HepG2 (cell line): ENCODE measurements at regions not wholly inside any gene's neighbourhood (a gene's known extent, or its start where the extent isn't known, plus 50 kb on each side); places are given as distances from the start of the nearest gene placed in this dataset.
A peak's percentile ranks its signal among the peaks of the same experiment; 100 is the strongest.

Experiments
- FOSL1 ChIP-seq: sonication (generic); formaldehyde crosslinking; IDR thresholded peaks from 2 replicates; pipeline ENCODE4 v1.9.0; 2021; ENCODE audit warnings: missing genetic modification reagents, borderline replicate concordance
- FOXA1 ChIP-seq, 2 experiments: fragments of 450-650 bp in 1 of 2; sonication (generic) in 1 of 2; formaldehyde crosslinking in 1 of 2; IDR thresholded peaks; 2 replicates each; pipeline versions ENCODE4 v1.4.0 to v1.6.1; 2016 to 2020; ENCODE audit warnings: missing genetic modification reagents in 1 of 2
- FOXJ3 ChIP-seq: sonication (generic); formaldehyde crosslinking; IDR thresholded peaks from 2 replicates; pipeline ENCODE4 v1.4.0; 2020; ENCODE audit warnings: missing genetic modification reagents, mild to moderate bottlenecking, borderline replicate concordance
- FOXK1 ChIP-seq: sonication (generic); formaldehyde crosslinking; IDR thresholded peaks from 2 replicates; pipeline ENCODE4 v1.4.0; 2020; ENCODE audit warnings: low read depth, missing genetic modification reagents, borderline replicate concordance
- GZF1 ChIP-seq: sonication (generic); formaldehyde crosslinking; IDR thresholded peaks from 2 replicates; pipeline ENCODE4 v1.5.1; 2020; ENCODE audit warnings: mild to moderate bottlenecking, missing genetic modification reagents
- HNF1A ChIP-seq, 2 experiments: sonication (generic) in 1 of 2; formaldehyde crosslinking in 1 of 2; IDR thresholded peaks; 2 replicates each; pipeline versions ENCODE4 v1.4.0 to v1.6.1; 2016 to 2020; ENCODE audit warnings: borderline replicate concordance in 1 of 2, low read depth in 1 of 2, mild to moderate bottlenecking in 1 of 2, missing genetic modification reagents in 1 of 2
- IRF9 ChIP-seq: sonication (generic); formaldehyde crosslinking; IDR thresholded peaks from 2 replicates; pipeline ENCODE4 v1.8.0; 2022; ENCODE audit warnings: missing genetic modification reagents, mild to moderate bottlenecking, borderline replicate concordance
- MEIS1 ChIP-seq: sonication (generic); formaldehyde crosslinking; IDR thresholded peaks from 2 replicates; pipeline ENCODE4 v1.9.0; 2021; ENCODE audit warnings: mild to moderate bottlenecking, missing genetic modification reagents, moderate library complexity, borderline replicate concordance
- PHB2 ChIP-seq: fragments of 450-650 bp; IDR thresholded peaks from 2 replicates; pipeline ENCODE4 v1.6.1; 2018; ENCODE audit not compliant: partially characterized antibody
- POGZ ChIP-seq: sonication (generic); formaldehyde crosslinking; IDR thresholded peaks from 2 replicates; pipeline ENCODE4 v1.4.0; 2020; ENCODE audit warnings: mild to moderate bottlenecking, missing genetic modification reagents
- ZNF232 ChIP-seq: sonication (generic); formaldehyde crosslinking; IDR thresholded peaks from 2 replicates; pipeline ENCODE4 v1.4.0; 2020; ENCODE audit warnings: missing genetic modification reagents, borderline replicate concordance
- ZNF253 ChIP-seq: sonication (generic); formaldehyde crosslinking; IDR thresholded peaks from 2 replicates; pipeline ENCODE4 v1.8.0; 2022; ENCODE audit warnings: mild to moderate bottlenecking, missing genetic modification reagents, borderline replicate concordance
- ZNF44 ChIP-seq: sonication (generic); formaldehyde crosslinking; IDR thresholded peaks from 2 replicates; pipeline ENCODE4 v1.5.1; 2020; ENCODE audit warnings: mild to moderate bottlenecking, missing genetic modification reagents
- ZNF484 ChIP-seq: sonication (generic); formaldehyde crosslinking; IDR thresholded peaks from 2 replicates; pipeline ENCODE4 v1.5.1; 2020; ENCODE audit warnings: mild to moderate bottlenecking, low read depth, missing genetic modification reagents, borderline replicate concordance
- ZNF598 ChIP-seq: sonication (generic); formaldehyde crosslinking; IDR thresholded peaks from 2 replicates; pipeline ENCODE4 v1.5.1; 2020; ENCODE audit warnings: mild to moderate bottlenecking, missing genetic modification reagents, borderline replicate concordance
- ZNF879 ChIP-seq: sonication (generic); formaldehyde crosslinking; IDR thresholded peaks from 2 replicates; pipeline ENCODE4 v1.8.1; 2023; ENCODE audit warnings: missing genetic modification reagents
- TF ChIP-seq, protein P1 (sequence below): sonication (generic); formaldehyde crosslinking; IDR thresholded peaks from 2 replicates; pipeline ENCODE4 v1.5.0; 2020; ENCODE audit warnings: missing genetic modification reagents
- TF ChIP-seq, protein P2 (sequence below): sonication (generic); formaldehyde crosslinking; IDR thresholded peaks from 2 replicates; pipeline ENCODE4 v1.8.1; 2023; ENCODE audit warnings: mild to moderate bottlenecking, moderate library complexity, missing genetic modification reagents

DNA sequence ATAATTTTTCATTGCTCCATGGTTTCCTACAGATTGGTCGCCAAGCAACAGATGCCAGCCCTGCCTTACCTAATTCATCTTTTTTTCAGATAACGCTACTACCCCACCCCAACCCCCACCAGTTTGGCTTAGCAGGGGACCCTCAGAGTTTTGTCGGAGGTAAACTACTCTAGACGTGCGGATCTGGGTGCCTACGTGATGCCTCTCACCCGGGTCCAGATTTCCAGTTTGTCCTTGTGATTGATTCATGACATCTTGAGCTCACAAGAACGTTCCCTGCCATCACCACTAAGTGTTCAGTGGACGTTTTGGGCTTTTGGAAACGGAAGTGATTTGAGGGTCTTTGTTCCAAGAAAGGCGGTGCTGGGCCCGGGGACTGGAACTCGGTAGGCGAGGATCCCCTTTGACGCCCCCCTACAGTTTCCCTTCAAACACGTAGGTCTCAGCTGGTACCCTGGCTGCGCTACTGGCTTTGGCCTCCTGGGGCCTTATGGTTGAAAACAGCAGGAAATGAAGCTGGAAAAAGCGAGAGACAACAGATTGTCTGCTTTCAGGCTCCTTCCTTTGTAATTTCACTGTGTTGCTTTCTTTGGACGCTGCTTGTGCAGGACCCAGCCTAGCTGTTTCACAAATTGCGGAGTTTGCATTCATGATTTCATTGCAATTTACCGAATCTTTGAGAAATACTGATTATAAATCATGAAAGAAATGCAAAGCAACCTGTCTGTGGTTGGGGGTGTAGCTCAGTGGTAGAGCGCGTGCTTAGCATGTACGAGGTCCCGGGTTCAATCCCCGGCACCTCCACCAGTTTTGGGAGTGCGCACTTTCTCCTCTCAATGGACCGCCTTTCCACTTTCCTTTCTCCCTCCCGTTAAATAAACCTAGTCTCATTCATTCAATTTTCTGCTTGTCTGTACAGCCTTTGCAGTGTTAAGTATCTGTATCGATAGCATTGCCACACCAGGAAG is 81.0 kb downstream of the GPX5 start (continued):
- TF ChIP-seq GZF1 (CRISPR knock-in tag) (no peak), POGZ (CRISPR knock-in tag) (no peak), PHB2 (no peak), ZNF484 (CRISPR knock-in tag) (no peak), FOXK1 (no peak), FOXA1 (IDR thresholded peaks at IDR 0.05) (no peak), FOXA1 (CRISPR knock-in tag; IDR thresholded peaks at IDR 0.05) (no peak), ZNF879 (CRISPR knock-in tag) (0 out of 2 replicates have a peak, but pooled peaks have one; percentile 15), FOSL1 (CRISPR knock-in tag) (no peak), HNF1A (IDR thresholded peaks at IDR 0.05; ENCODE audit: low read depth) (no peak), HNF1A (CRISPR knock-in tag; IDR thresholded peaks at IDR 0.05; ENCODE audit: borderline replicate concordance) (0 out of 2 replicates have a peak, but pooled peaks have one; percentile 25), ZNF44 (no peak), FOXJ3 (CRISPR knock-in tag) (no peak), MEIS1 (CRISPR knock-in tag) (0 out of 2 replicates have a peak, but pooled peaks have one; percentile 24), ZNF253 (no peak), IRF9 (CRISPR knock-in tag) (0 out of 2 replicates have a peak, but pooled peaks have one; percentile 31), ZNF598 (no peak), ZNF232 (CRISPR knock-in tag) (no peak; the same call in 1 of the 2 replicates)
- TF ChIP-seq, protein P1, sequence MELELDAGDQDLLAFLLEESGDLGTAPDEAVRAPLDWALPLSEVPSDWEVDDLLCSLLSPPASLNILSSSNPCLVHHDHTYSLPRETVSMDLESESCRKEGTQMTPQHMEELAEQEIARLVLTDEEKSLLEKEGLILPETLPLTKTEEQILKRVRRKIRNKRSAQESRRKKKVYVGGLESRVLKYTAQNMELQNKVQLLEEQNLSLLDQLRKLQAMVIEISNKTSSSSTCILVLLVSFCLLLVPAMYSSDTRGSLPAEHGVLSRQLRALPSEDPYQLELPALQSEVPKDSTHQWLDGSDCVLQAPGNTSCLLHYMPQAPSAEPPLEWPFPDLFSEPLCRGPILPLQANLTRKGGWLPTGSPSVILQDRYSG (CRISPR knock-in tag): no peak
- TF ChIP-seq, protein P2, sequence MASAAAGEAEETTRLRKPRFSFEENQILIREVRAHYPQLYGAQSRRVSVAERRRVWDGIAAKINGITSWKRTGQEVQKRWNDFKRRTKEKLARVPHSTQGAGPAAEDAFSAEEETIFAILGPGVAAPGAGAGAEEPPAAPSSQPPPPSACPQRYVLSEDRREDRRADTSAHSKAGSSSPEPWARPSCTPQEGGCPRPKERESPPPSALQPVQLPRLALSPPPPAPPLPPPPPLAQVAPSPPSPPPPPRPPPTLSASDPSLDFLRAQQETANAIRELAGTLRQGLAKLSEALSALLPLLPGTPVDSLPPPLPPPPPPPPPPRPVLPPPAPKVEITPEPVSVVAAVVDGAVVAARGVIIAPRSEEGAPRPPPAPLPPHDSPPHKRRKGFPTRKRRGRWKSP: peak; percentile 89; the same call in 1 of the 2 replicates
